ENCODE measurements at regions not wholly inside any gene's neighbourhood (a gene's known extent, or its start where the extent isn't known, plus 50 kb on each side); places are given as distances from the start of the nearest gene placed in this dataset.

DNA sequence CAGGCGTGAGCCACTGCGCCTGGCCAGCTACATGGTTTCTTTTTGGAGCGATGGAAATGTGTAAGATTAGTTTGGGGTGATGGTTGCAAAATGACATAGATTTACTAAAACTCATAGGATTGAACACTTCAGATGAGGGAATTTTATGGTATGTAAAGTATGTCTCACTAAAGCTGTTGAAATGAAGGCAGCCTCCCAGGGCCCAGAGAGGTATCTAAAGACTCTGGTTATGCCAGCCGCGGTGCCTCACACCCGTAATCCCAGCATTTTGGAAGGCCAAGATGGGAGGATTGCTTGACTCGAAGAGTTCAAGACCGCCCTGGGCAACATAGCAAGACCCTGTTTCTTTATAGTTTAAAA lies 254.9 kb downstream of the PARN start:
- no peak overlapping the region for H3K4me3 ChIP-seq
- DNase-seq, result no peak
- no peaks in the 10 kb centered on the region for H3K9me3 ChIP-seq
- no peak for TF ChIP-seq POLR2A (IDR thresholded peaks at IDR 0.05)
- TF ChIP-seq, protein P1, sequence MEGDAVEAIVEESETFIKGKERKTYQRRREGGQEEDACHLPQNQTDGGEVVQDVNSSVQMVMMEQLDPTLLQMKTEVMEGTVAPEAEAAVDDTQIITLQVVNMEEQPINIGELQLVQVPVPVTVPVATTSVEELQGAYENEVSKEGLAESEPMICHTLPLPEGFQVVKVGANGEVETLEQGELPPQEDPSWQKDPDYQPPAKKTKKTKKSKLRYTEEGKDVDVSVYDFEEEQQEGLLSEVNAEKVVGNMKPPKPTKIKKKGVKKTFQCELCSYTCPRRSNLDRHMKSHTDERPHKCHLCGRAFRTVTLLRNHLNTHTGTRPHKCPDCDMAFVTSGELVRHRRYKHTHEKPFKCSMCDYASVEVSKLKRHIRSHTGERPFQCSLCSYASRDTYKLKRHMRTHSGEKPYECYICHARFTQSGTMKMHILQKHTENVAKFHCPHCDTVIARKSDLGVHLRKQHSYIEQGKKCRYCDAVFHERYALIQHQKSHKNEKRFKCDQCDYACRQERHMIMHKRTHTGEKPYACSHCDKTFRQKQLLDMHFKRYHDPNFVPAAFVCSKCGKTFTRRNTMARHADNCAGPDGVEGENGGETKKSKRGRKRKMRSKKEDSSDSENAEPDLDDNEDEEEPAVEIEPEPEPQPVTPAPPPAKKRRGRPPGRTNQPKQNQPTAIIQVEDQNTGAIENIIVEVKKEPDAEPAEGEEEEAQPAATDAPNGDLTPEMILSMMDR (IDR thresholded peaks at IDR 0.05), result no peak
- H3K27ac ChIP-seq, result no peak overlapping the region
- no peaks in the 10 kb centered on the region for H3K27me3 ChIP-seq
- 95 to 96% methylated on average over 6 to 8 of the region's 8 CpGs for WGBS, 2 donors
- intact Hi-C loops (cut with DNase I), result no loop called here
- H3K36me3 ChIP-seq, result no peaks in the 10 kb centered on the region
- peaks cover 4 to 18% (median 7%) of the 10 kb centered on the region in 3 donors for H3K4me1 ChIP-seq

- Histone ChIP-seq H3K4me3 (no peak overlapping the region), H3K36me3 (no peaks in the 10 kb centered on the region), H3K4me1 (peaks cover 6 to 23% (median 10%) of the 10 kb centered on the region in 3 donors), H3K9me3 (no peaks in the 10 kb centered on the region), H3K27ac (no peak overlapping the region), H3K27me3 (no peaks in the 10 kb centered on the region)
- intact Hi-C loops (cut with DNase I), result no loop called here
- TF ChIP-seq, protein P1 (IDR thresholded peaks at IDR 0.05), result no peak
- TF ChIP-seq POLR2A (IDR thresholded peaks at IDR 0.05), result no peak
- 73 to 83% methylated on average over 2 to 9 of the region's 11 CpGs for WGBS, 2 donors
- no peak for DNase-seq
Observed at GRCh38 chr16:14374451-14375131, 255.5 kb downstream of the PARN start.

- Histone ChIP-seq H3K27ac (no peak overlapping the region), H3K36me3 (no peaks in the 10 kb centered on the region), H3K4me1 (peaks cover 6 to 27% (median 10%) of the 10 kb centered on the region in 3 donors), H3K27me3 (no peaks in the 10 kb centered on the region), H3K4me3 (no peak overlapping the region), H3K9me3 (no peaks in the 10 kb centered on the region)
- DNase-seq, result no peak
- WGBS, 2 donors, result 77 to 93% methylated on average over 3 to 4 of the region's 10 CpGs
- TF ChIP-seq, protein P1 (IDR thresholded peaks at IDR 0.05), result no peak
- TF ChIP-seq POLR2A (IDR thresholded peaks at IDR 0.05), result no peak
- intact Hi-C loops (cut with DNase I), result no loop called here
Observed at GRCh38 chr16:14373896-14374295, 256.2 kb downstream of the PARN start.

DNA sequence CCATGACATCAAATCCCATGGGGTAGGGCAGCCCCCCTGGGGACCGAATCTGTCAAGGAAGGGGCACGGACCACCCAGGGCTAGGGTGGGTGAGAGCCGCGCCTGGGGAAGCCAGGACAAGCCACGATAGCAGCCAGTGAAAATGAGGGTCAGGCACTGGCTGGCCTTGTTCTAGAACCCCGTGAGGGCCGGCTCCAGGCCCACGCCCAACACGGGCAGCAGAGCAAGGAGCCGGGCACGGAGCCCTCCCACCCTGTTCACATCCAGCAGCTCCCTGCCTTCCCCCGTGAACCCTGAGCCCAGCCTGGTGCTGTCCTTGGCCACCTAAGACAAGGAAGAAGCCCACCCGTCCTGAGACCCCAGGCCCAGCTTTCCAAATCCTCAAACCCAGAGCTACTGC lies 256.7 kb downstream of the PARN start:
- no peaks in the 10 kb centered on the region for H3K9me3 ChIP-seq
- intact Hi-C loops (cut with DNase I), result no loop called here
- H3K36me3 ChIP-seq, result no peaks in the 10 kb centered on the region
- peaks cover 6 to 22% (median 10%) of the 10 kb centered on the region in 3 donors for H3K4me1 ChIP-seq
- TF ChIP-seq POLR2A (IDR thresholded peaks at IDR 0.05), result no peak
- TF ChIP-seq, protein P1 (IDR thresholded peaks at IDR 0.05), result no peak
- 84 to 88% methylated on average over 4 to 13 of the region's 13 CpGs for WGBS, 2 donors
- no peaks in the 10 kb centered on the region for H3K27me3 ChIP-seq
- no peak for DNase-seq
- H3K4me3 ChIP-seq, result no peak overlapping the region
- H3K27ac ChIP-seq, result no peak overlapping the region

DNA sequence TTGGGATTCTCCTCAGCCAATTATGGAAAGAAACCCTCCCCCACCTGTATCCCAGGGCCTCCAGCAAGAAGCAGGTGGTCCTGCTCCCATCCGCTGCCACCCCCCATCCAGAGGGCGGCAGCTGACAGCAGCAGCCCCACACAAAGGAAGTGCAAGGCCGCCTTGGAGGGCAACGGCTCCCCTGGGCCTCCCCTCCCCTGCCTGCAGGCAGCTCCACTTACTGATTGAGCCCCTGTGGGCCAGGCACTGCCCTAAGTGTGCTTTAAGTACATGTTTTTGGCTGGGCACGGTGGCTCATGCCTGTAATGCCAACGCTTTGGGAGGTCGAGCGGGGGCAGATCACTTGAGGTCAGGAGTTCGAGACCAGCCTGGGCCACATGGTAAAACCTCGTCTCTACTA lies 257.6 kb downstream of the PARN start:
- no peak overlapping the region for H3K27ac ChIP-seq
- 64% methylated on average over 9 of the region's 10 CpGs; no CpG with 5 or more reads in 1 of the 2 donors for WGBS, 2 donors

More for the DNA sequence above, 257.6 kb downstream of the PARN start:
- intact Hi-C loops (cut with DNase I), result no loop called here
- Histone ChIP-seq H3K4me3 (no peak overlapping the region), H3K27me3 (no peaks in the 10 kb centered on the region), H3K4me1 (peaks cover 6 to 17% (median 6%) of the 10 kb centered on the region in 3 donors), H3K9me3 (no peaks in the 10 kb centered on the region), H3K36me3 (no peaks in the 10 kb centered on the region)
- TF ChIP-seq, protein P1 (IDR thresholded peaks at IDR 0.05), result no peak
- no peak for TF ChIP-seq POLR2A (IDR thresholded peaks at IDR 0.05)
- DNase-seq, result no peak
